Brain microvascular endothelial cell (primary cell): ENCODE measurements at regions not wholly inside any gene's neighbourhood (a gene's known extent, or its start where the extent isn't known, plus 50 kb on each side); places are given as distances from the start of the nearest gene placed in this dataset.

Experiments
- DNase-seq: peaks from one replicate; pipeline ENCODE4 v3.0.0-alpha.2; 2020
- H3K27ac ChIP-seq: fragments of 250-450 bp; sonication (Bioruptor Pico); 2 replicates; pipeline ENCODE4 v1.5.1; 2020; ENCODE audit warnings: mild to moderate bottlenecking, moderate library complexity
- H3K27me3 ChIP-seq: fragments of 250-450 bp; sonication (Bioruptor Pico); replicated peaks from 2 replicates; pipeline ENCODE4 v1.5.1; 2020; ENCODE audit warnings: mild to moderate bottlenecking
- H3K36me3 ChIP-seq: fragments of 250-450 bp; sonication (Bioruptor Pico); replicated peaks from 2 replicates; pipeline ENCODE4 v1.5.1; 2020; ENCODE audit warnings: mild to moderate bottlenecking
- H3K4me3 ChIP-seq: 2 replicates; pipeline ENCODE4 v1.5.1; 2011; ENCODE audit warnings: low read depth, mild to moderate bottlenecking, control low read depth, low read length, moderate library complexity
- in situ Hi-C: cut with HindIII; loops from 2 replicates; pipeline ENCODE4 v1.10.0; 2017; ENCODE audit warnings: low sequenced_read_pairs, low pct_ligation_motif_present
- TF ChIP-seq, protein P1 (sequence below): IDR thresholded peaks from 2 replicates; pipeline ENCODE4 v1.5.1; 2011; ENCODE audit warnings: low read depth, mild to moderate bottlenecking, moderate library complexity, low read length, control low read depth, inconsistent platforms; ENCODE audit errors: missing control alignments

DNA sequence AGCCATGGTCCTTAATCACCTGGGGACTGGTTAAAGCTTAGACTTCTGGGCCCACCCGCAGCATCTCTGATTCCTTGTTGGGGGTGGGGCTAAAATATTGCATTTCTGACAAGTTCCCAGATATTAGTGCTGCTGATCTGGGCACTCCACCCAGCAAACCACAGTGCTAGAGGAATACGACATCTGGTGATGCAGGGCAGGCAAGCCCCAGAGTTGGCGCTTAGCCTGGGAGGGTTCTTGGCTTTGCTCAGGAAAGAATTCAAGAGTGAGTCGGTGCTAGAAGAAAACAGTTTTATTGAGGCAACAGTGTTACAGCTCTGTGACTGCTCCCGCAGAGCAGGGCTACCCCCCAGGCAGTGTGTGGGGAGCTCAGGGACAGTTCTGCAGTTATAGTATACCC lies 210.7 kb downstream of the TFAP2C start:
- Histone ChIP-seq H3K4me3 (no peak overlapping the region), H3K27ac (no peak overlapping the region), H3K27me3 (peaks cover 4% of the 10 kb centered on the region), H3K36me3 (no peaks in the 10 kb centered on the region)
- in situ Hi-C loops, result no loop called here
- no peak for DNase-seq
- TF ChIP-seq, protein P1, sequence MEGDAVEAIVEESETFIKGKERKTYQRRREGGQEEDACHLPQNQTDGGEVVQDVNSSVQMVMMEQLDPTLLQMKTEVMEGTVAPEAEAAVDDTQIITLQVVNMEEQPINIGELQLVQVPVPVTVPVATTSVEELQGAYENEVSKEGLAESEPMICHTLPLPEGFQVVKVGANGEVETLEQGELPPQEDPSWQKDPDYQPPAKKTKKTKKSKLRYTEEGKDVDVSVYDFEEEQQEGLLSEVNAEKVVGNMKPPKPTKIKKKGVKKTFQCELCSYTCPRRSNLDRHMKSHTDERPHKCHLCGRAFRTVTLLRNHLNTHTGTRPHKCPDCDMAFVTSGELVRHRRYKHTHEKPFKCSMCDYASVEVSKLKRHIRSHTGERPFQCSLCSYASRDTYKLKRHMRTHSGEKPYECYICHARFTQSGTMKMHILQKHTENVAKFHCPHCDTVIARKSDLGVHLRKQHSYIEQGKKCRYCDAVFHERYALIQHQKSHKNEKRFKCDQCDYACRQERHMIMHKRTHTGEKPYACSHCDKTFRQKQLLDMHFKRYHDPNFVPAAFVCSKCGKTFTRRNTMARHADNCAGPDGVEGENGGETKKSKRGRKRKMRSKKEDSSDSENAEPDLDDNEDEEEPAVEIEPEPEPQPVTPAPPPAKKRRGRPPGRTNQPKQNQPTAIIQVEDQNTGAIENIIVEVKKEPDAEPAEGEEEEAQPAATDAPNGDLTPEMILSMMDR, result no peak

DNA sequence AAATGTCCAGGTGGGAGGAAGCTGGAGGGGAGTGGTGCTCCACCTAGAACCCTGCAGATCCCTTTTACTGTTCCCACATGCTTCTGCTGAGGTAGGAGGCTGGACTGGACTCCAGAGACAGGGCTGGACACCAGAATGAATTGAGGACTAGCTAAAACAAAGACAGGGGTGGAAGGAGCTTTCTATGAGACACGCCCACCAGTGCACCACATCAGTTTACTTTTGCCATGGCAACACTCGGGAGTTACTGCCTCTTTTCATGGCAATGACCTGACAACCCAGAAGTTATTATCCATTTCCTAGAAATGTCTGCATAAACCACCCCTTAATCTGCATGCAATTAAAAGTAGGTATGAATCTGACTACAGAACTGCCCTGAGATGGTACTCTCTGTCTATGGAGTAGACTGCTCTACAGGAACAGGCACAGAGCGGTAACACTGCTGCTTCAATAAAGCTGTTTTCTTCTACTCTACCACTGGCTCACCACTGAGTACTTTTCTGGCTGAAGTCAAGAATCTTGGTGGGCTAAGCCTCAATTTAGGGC lies 211.7 kb downstream of the TFAP2C start:
- in situ Hi-C loops, result no loop called here
- no peak overlapping the region for H3K4me3 ChIP-seq
- no peaks in the 10 kb centered on the region for H3K36me3 ChIP-seq

GRCh38 chr20:56841346-56841908 lies 212.3 kb downstream of the TFAP2C start:
- in situ Hi-C loops, result no loop called here
- TF ChIP-seq, protein P1, result no peak
- H3K27me3 ChIP-seq, result peaks cover 2% of the 10 kb centered on the region
- DNase-seq, result no peak
- no peak overlapping the region for H3K4me3 ChIP-seq
- no peak overlapping the region for H3K27ac ChIP-seq
- H3K36me3 ChIP-seq, result no peaks in the 10 kb centered on the region

More for the DNA sequence above, 211.7 kb downstream of the TFAP2C start:
- Histone ChIP-seq H3K27ac (no peak overlapping the region), H3K27me3 (peaks cover 4% of the 10 kb centered on the region)
- no peak for DNase-seq
- TF ChIP-seq, protein P1, result no peak

DNA sequence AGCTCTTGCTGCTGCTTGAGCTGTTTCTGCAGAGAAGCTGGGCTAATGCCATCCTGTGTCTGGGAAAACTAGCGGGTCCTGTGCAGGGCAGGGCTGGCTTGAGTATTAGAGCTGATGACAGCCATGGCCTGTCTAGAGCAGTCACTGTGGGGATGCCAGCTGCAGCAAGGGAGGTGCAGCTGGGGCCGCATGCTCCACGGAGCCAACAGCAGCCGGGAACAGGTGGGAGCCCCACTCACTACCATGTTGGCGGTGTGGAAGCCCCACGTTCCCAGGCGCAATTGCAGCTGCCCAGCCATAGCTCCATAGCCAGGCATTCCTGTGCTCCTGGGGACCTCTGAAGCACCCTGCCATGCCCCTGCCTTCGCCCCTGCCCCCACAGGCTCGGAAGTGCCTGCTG lies 212.9 kb downstream of the TFAP2C start:
- Histone ChIP-seq H3K36me3 (no peaks in the 10 kb centered on the region), H3K4me3 (no peak overlapping the region), H3K27ac (no peak overlapping the region), H3K27me3 (no peaks in the 10 kb centered on the region)
- no peak for DNase-seq
- in situ Hi-C loops, result no loop called here
- TF ChIP-seq, protein P1, result no peak

DNA sequence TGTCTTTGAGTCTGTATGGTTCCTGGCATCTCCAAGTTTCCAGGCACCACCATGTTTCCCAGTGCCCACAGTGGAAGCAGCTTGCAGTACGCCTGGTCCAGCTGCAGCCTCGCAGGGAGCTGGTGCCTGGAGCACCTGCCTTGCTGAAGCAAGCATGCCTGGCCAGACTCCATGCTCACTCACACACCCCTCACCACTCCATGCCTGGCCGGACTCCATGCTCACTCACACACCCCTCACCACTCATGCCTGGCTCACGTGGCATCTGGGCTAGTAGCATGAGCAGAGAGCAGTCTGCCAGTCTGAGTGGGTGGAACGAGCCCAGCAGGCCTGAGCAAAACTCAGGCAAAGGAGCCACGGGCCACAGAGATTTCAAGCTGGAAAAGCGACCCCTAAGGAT lies 214.3 kb downstream of the TFAP2C start:
- no peak overlapping the region for H3K27ac ChIP-seq

DNA sequence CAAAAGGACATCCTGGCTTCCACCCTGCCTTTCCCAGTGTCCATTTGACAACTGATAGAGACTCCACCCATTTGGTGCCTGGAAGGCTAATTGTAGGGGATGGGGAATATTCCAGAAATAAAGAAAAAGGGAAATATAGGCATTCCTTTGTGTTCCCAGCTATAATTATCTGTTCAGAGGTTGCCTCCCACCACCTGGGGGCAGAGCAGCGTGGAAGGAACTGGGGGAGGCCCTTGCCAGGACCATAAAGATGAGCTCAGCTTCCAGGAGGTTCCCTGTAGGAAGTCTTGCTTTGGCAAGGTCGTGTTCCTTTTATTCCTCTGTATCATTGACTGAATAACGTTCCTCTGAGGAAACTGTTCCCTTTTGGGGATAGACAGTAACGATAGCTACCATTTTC lies 214.7 kb downstream of the TFAP2C start:
- H3K4me3 ChIP-seq, result no peak overlapping the region
- DNase-seq, result no peak
- H3K36me3 ChIP-seq, result no peaks in the 10 kb centered on the region
- TF ChIP-seq, protein P1, result peak; percentile 45
- no peaks in the 10 kb centered on the region for H3K27me3 ChIP-seq
- in situ Hi-C loops, result no loop called here
- no peak overlapping the region for H3K27ac ChIP-seq

More for the DNA sequence above, 214.3 kb downstream of the TFAP2C start:
- H3K36me3 ChIP-seq, result no peaks in the 10 kb centered on the region
- DNase-seq, result no peak
- no peak overlapping the region for H3K4me3 ChIP-seq
- TF ChIP-seq, protein P1, result no peak
- H3K27me3 ChIP-seq, result no peaks in the 10 kb centered on the region
- in situ Hi-C loops, result no loop called here
